ES-I3 (cell line): ENCODE measurements at regions not wholly inside any gene's neighbourhood (a gene's known extent, or its start where the extent isn't known, plus 50 kb on each side); places are given as distances from the start of the nearest gene placed in this dataset.

Source experiments
- H3K36me3 ChIP-seq: 2 replicates; pipeline ENCODE4 v1.6.1; 2013; ENCODE audit warnings: mild to moderate bottlenecking, low read length, control low read depth, moderate library complexity; ENCODE audit not compliant: insufficient read depth
- H3K4me1 ChIP-seq: 2 replicates; pipeline ENCODE4 v1.6.1; 2013; ENCODE audit warnings: mild to moderate bottlenecking, control low read depth, low read length; ENCODE audit not compliant: insufficient read depth
- H3K9ac ChIP-seq: 2 replicates; pipeline ENCODE4 v1.6.1; 2013; ENCODE audit warnings: low read depth, mild to moderate bottlenecking, low read length, moderate library complexity
- H3K9me3 ChIP-seq: 2 replicates; pipeline ENCODE4 v1.6.1; 2013; ENCODE audit warnings: mild to moderate bottlenecking, low read length, moderate library complexity; ENCODE audit not compliant: control insufficient read depth, insufficient read depth

- H3K4me1 ChIP-seq, result no peaks in the 10 kb centered on the region
- no peaks in the 10 kb centered on the region for H3K36me3 ChIP-seq
- no peak overlapping the region for H3K9ac ChIP-seq
Measured at GRCh38 chr15:93989440-93989998, 241.8 kb upstream of the MCTP2 start.

GRCh38 chr15:93987068-93987467 is 244.3 kb upstream of the MCTP2 start:
- Histone ChIP-seq H3K9ac (no peak overlapping the region), H3K9me3 (no peaks in the 10 kb centered on the region; the same call in 1 of the 2 replicates), H3K36me3 (no peaks in the 10 kb centered on the region), H3K4me1 (0 out of 2 replicates have a peak, but pooled peaks cover 3% of the 10 kb centered on the region)

More at GRCh38 chr15:93989440-93989998, 241.8 kb upstream of the MCTP2 start:
- no peaks in the 10 kb centered on the region; the same call in 1 of the 2 replicates for H3K9me3 ChIP-seq

- H3K9me3 ChIP-seq, result no peaks in the 10 kb centered on the region; the same call in 1 of the 2 replicates
- H3K9ac ChIP-seq, result no peak overlapping the region
- H3K36me3 ChIP-seq, result no peaks in the 10 kb centered on the region
- H3K4me1 ChIP-seq, result 0 out of 2 replicates have a peak, but pooled peaks cover 3% of the 10 kb centered on the region
Measured at GRCh38 chr15:93986400-93986984, 244.9 kb upstream of the MCTP2 start.

GRCh38 chr15:93985925-93986324 is 245.4 kb upstream of the MCTP2 start:
- H3K4me1 ChIP-seq, result 0 out of 2 replicates have a peak, but pooled peaks cover 3% of the 10 kb centered on the region
- no peaks in the 10 kb centered on the region for H3K36me3 ChIP-seq
- no peaks in the 10 kb centered on the region; the same call in 1 of the 2 replicates for H3K9me3 ChIP-seq
- H3K9ac ChIP-seq, result no peak overlapping the region

- Histone ChIP-seq H3K9me3 (no peaks in the 10 kb centered on the region), H3K9ac (no peak overlapping the region), H3K36me3 (no peaks in the 10 kb centered on the region), H3K4me1 (0 out of 2 replicates have a peak, but pooled peaks cover 3% of the 10 kb centered on the region)
Measured at GRCh38 chr15:93985176-93985575, 246.2 kb upstream of the MCTP2 start.

- Histone ChIP-seq H3K9ac (no peak overlapping the region), H3K36me3 (no peaks in the 10 kb centered on the region), H3K9me3 (no peaks in the 10 kb centered on the region), H3K4me1 (0 out of 2 replicates have a peak, but pooled peaks cover 3% of the 10 kb centered on the region)
Measured at GRCh38 chr15:93983526-93983925, 247.8 kb upstream of the MCTP2 start.

GRCh38 chr15:93982226-93982727 is 249.1 kb upstream of the MCTP2 start:
- H3K4me1 ChIP-seq, result 0 out of 2 replicates have a peak, but pooled peaks cover 3% of the 10 kb centered on the region
- no peak overlapping the region for H3K9ac ChIP-seq
- no peaks in the 10 kb centered on the region for H3K36me3 ChIP-seq
- no peaks in the 10 kb centered on the region for H3K9me3 ChIP-seq

- H3K9ac ChIP-seq, result no peak overlapping the region
- H3K36me3 ChIP-seq, result no peaks in the 10 kb centered on the region
Measured at GRCh38 chr15:93981706-93982105, 249.7 kb upstream of the MCTP2 start.

GRCh38 chr15:93980261-93980911 is 251.0 kb upstream of the MCTP2 start:
- Histone ChIP-seq H3K9me3 (no peaks in the 10 kb centered on the region), H3K4me1 (0 out of 2 replicates have a peak, but pooled peaks cover 3% of the 10 kb centered on the region), H3K36me3 (no peaks in the 10 kb centered on the region), H3K9ac (no peak overlapping the region)

More at GRCh38 chr15:93981706-93982105, 249.7 kb upstream of the MCTP2 start:
- Histone ChIP-seq H3K9me3 (no peaks in the 10 kb centered on the region), H3K4me1 (0 out of 2 replicates have a peak, but pooled peaks cover 3% of the 10 kb centered on the region)

GRCh38 chr15:93974804-93975481 is 256.4 kb upstream of the MCTP2 start:
- H3K36me3 ChIP-seq, result no peaks in the 10 kb centered on the region
- H3K9me3 ChIP-seq, result no peaks in the 10 kb centered on the region
- no peaks in the 10 kb centered on the region for H3K4me1 ChIP-seq
- H3K9ac ChIP-seq, result no peak overlapping the region

GRCh38 chr15:93973287-93973686 is 258.1 kb upstream of the MCTP2 start:
- H3K9ac ChIP-seq, result no peak overlapping the region
- no peaks in the 10 kb centered on the region for H3K36me3 ChIP-seq
- H3K9me3 ChIP-seq, result no peaks in the 10 kb centered on the region
- no peaks in the 10 kb centered on the region for H3K4me1 ChIP-seq

- H3K4me1 ChIP-seq, result no peaks in the 10 kb centered on the region
- no peaks in the 10 kb centered on the region for H3K9me3 ChIP-seq
- H3K36me3 ChIP-seq, result no peaks in the 10 kb centered on the region
- no peak overlapping the region for H3K9ac ChIP-seq
Measured at GRCh38 chr15:93968773-93969172, 262.6 kb upstream of the MCTP2 start.

- Histone ChIP-seq H3K4me1 (no peaks in the 10 kb centered on the region), H3K36me3 (no peaks in the 10 kb centered on the region), H3K9ac (no peak overlapping the region), H3K9me3 (no peaks in the 10 kb centered on the region)
Measured at GRCh38 chr15:93965304-93965908, 266.0 kb upstream of the MCTP2 start.
